PC-3 (cell line): ENCODE measurements at regions not wholly inside any gene's neighbourhood (a gene's known extent, or its start where the extent isn't known, plus 50 kb on each side); places are given as distances from the start of the nearest gene placed in this dataset.

Experiments used
- ATAC-seq: fragments of 200-7000 bp; cut with Tn5 transposase; 2 replicates; pipeline ENCODE4 v1.9.1; 2020; ENCODE audit warnings: mild to moderate bottlenecking, moderate library complexity
- BruUV-seq: library from RNA; stranded (reverse); fragments of 400-500 nt; replicated peaks from 2 replicates; lab custom pipeline; 2021; lab: Mats Ljungman, UMichigan
- CTCF ChIA-PET: fragments of 300-600 bp; sonication (Branson Sonifier 250); formaldehyde crosslinking; loops from one replicate; lab custom pipeline; 2022; ENCODE audit warnings: antibody characterized with exemption; lab: Charles Lee
- POLR2A ChIA-PET: fragments of 300-600 bp; sonication (Branson Sonifier 250); formaldehyde crosslinking; loops from one replicate; lab custom pipeline; 2022; ENCODE audit warnings: antibody characterized with exemption; ENCODE audit not compliant: unreplicated experiment; lab: Charles Lee
- DNase-seq: peaks from one replicate; pipeline ENCODE4 v3.0.0-alpha.2; 2015
- H2AFZ ChIP-seq: fragments of 300-600 bp; sonication (generic); 2 replicates; pipeline ENCODE4 v1.6.0; 2016; ENCODE audit warnings: antibody characterized with exemption, low read length
- H3F3A ChIP-seq: fragments of 300-600 bp; sonication (generic); one replicate; pipeline ENCODE4 v1.6.0; 2017; ENCODE audit warnings: antibody characterized with exemption, low read length, control low read depth, mild to moderate bottlenecking; ENCODE audit not compliant: unreplicated experiment
- H3K27ac ChIP-seq: fragments of 300-600 bp; sonication (generic); 2 replicates; pipeline ENCODE4 v1.5.1; 2016; ENCODE audit warnings: mild to moderate bottlenecking, low read length
- H3K27me3 ChIP-seq: fragments of 300-600 bp; sonication (generic); 2 replicates; pipeline ENCODE4 v1.6.1; 2016; ENCODE audit warnings: low read length, mixed read lengths
- H3K36me3 ChIP-seq: fragments of 300-600 bp; sonication (generic); 2 replicates; pipeline ENCODE4 v1.6.1; 2016; ENCODE audit warnings: low read depth, mixed run types, low read length, mixed read lengths
- H3K4me1 ChIP-seq: fragments of 300-600 bp; sonication (generic); 2 replicates; pipeline ENCODE4 v1.5.1; 2016; ENCODE audit warnings: low read length; ENCODE audit not compliant: insufficient read depth
- H3K4me2 ChIP-seq: fragments of 300-600 bp; sonication (generic); 2 replicates; pipeline ENCODE4 v1.6.0; 2016; ENCODE audit warnings: low read length
- H3K4me3 ChIP-seq: fragments of 300-600 bp; sonication (generic); 2 replicates; pipeline ENCODE4 v1.5.1; 2016; ENCODE audit warnings: mild to moderate bottlenecking, low read length, mixed read lengths
- H3K79me2 ChIP-seq: fragments of 300-600 bp; sonication (generic); 2 replicates; pipeline ENCODE4 v1.6.1; 2017; ENCODE audit warnings: low read length, mixed read lengths
- H3K9ac ChIP-seq: fragments of 300-600 bp; sonication (generic); 2 replicates; pipeline ENCODE4 v1.6.0; 2016; ENCODE audit warnings: mild to moderate bottlenecking, low read length
- H3K9me2 ChIP-seq: fragments of 300-600 bp; sonication (generic); replicated peaks from 2 replicates; pipeline ENCODE4 v1.6.1; 2016; ENCODE audit warnings: mixed run types, low read length, mixed read lengths
- H3K9me3 ChIP-seq: fragments of 300-600 bp; sonication (generic); 2 replicates; pipeline ENCODE4 v1.6.1; 2016; ENCODE audit warnings: low read length, mixed read lengths
- H4K20me1 ChIP-seq: fragments of 300-600 bp; sonication (generic); 2 replicates; pipeline ENCODE4 v1.6.1; 2016; ENCODE audit warnings: low read length, mixed read lengths
- EZH2 ChIP-seq: fragments of 300-600 bp; sonication (generic); IDR thresholded peaks from one replicate; pipeline ENCODE4 v1.6.1; 2017; ENCODE audit warnings: antibody characterized with exemption, mild to moderate bottlenecking, low read length; ENCODE audit not compliant: unreplicated experiment
- EZH2phosphoT487 ChIP-seq: fragments of 300-600 bp; sonication (generic); IDR thresholded peaks from 2 replicates; pipeline ENCODE4 v1.6.1; 2018; ENCODE audit warnings: mild to moderate bottlenecking, antibody characterized with exemption, low read length, borderline replicate concordance
- intact Hi-C: fragments of 100-400 bp; cut with micrococcal nuclease; formaldehyde crosslinking; loops from 2 replicates; pipeline ENCODE4 v1.9.0; 2023
- TF ChIP-seq, protein P1 (sequence below): fragments of 300-600 bp; sonication (generic); conservative IDR thresholded peaks from 2 replicates; pipeline ENCODE4 v1.5.1; 2017; ENCODE audit warnings: antibody characterized with exemption, low read depth, mild to moderate bottlenecking, low read length

DNA sequence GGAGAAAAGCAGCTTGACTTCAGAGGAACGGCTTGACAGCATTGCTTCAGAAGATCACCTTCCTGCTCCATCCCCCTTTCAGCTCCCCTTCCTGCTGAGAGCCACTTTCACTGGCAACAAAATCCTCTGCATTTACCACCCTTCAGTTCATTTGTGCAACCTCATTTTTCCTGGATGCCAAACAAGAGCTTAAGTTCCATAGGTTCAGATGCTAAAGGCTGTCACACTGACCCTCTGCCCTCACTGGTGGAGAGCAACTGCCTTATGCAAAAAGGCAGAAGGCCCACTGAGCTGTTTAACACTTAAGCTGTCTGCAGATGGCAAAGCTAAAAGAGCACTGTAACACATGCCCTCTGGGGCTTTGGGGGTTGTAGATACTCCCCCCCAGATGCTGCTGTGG is 131.2 kb upstream of the SPACA1 start:
- ATAC-seq, result no peak
- Histone ChIP-seq H3K4me2 (no peak overlapping the region), H3F3A (no peaks in the 10 kb centered on the region), H4K20me1 (no peaks in the 10 kb centered on the region), H3K27ac (no peak overlapping the region), H3K9ac (no peak overlapping the region), H2AFZ (no peak overlapping the region), H3K27me3 (peaks cover 3% of the 10 kb centered on the region; the same call in 1 of the 2 replicates), H3K36me3 (no peaks in the 10 kb centered on the region), H3K9me2 (no peaks in the 10 kb centered on the region), H3K9me3 (no peaks in the 10 kb centered on the region), H3K4me1 (no peaks in the 10 kb centered on the region), H3K4me3 (no peak overlapping the region), H3K79me2 (no peaks in the 10 kb centered on the region)
- ChIA-PET POLR2A (no interaction called here), CTCF (no interaction called here)
- no TSS peak for BruUV-seq
- intact Hi-C loops, result no loop called here
- TF ChIP-seq EZH2phosphoT487 (no peak), EZH2 (no peak)
- TF ChIP-seq, protein P1, sequence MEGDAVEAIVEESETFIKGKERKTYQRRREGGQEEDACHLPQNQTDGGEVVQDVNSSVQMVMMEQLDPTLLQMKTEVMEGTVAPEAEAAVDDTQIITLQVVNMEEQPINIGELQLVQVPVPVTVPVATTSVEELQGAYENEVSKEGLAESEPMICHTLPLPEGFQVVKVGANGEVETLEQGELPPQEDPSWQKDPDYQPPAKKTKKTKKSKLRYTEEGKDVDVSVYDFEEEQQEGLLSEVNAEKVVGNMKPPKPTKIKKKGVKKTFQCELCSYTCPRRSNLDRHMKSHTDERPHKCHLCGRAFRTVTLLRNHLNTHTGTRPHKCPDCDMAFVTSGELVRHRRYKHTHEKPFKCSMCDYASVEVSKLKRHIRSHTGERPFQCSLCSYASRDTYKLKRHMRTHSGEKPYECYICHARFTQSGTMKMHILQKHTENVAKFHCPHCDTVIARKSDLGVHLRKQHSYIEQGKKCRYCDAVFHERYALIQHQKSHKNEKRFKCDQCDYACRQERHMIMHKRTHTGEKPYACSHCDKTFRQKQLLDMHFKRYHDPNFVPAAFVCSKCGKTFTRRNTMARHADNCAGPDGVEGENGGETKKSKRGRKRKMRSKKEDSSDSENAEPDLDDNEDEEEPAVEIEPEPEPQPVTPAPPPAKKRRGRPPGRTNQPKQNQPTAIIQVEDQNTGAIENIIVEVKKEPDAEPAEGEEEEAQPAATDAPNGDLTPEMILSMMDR, result no peak
- no peak for DNase-seq

DNA sequence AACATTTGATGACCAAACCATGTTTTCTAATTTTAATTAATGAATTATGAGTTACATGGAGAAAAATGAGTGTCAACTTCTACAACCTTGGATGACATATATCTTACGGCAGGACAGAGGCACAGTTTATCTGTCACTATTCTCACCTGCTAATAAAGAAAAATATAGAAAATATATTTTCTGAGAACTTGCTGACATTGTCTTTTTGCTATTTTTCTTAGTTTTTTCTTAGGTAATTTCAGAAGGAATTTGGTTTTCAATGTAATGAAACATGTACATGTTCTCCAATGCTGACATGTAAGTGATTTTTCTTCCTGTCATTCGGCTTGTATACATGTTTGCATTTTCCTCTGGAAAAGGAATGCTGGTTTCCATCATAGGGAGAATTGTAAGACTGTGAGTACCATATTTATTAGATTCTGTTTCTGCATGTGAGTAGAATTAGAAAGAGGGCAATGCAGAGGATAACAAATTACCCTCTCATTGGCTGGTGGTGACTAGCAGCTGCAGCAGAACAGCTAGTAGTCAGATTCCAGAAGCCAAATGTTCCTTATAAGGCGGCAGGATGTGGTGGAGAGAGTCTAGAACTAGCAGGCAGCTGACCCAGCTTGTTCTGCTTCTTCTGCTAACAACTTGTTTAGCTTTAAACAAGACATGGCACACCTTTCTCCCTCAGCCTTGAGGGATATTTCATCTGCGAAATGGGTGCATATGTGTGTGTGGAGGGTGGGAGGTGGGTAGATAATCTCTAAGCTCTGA is 132.8 kb upstream of the SPACA1 start:
- no peak overlapping the region for H2AFZ ChIP-seq
- no peaks in the 10 kb centered on the region for H3F3A ChIP-seq
- TF ChIP-seq, protein P1, result no peak
- TF ChIP-seq EZH2phosphoT487, result no peak
- no peak for TF ChIP-seq EZH2
- no peak overlapping the region for H3K27ac ChIP-seq
- no peaks in the 10 kb centered on the region for H3K36me3 ChIP-seq
- no peaks in the 10 kb centered on the region; the same call in 1 of the 2 replicates for H3K27me3 ChIP-seq
- no peak overlapping the region for H3K4me3 ChIP-seq
- no peaks in the 10 kb centered on the region for H3K4me1 ChIP-seq
- H3K9ac ChIP-seq, result no peak overlapping the region
- DNase-seq, result peak; percentile 3
- no peak overlapping the region for H3K4me2 ChIP-seq
- ChIA-PET POLR2A (no interaction called here), CTCF (no interaction called here)
- BruUV-seq, result no TSS peak
- intact Hi-C loops, result no loop called here
- H4K20me1 ChIP-seq, result no peaks in the 10 kb centered on the region
- H3K9me3 ChIP-seq, result no peaks in the 10 kb centered on the region
- no peak for ATAC-seq
- no peaks in the 10 kb centered on the region for H3K79me2 ChIP-seq
- no peaks in the 10 kb centered on the region for H3K9me2 ChIP-seq

DNA sequence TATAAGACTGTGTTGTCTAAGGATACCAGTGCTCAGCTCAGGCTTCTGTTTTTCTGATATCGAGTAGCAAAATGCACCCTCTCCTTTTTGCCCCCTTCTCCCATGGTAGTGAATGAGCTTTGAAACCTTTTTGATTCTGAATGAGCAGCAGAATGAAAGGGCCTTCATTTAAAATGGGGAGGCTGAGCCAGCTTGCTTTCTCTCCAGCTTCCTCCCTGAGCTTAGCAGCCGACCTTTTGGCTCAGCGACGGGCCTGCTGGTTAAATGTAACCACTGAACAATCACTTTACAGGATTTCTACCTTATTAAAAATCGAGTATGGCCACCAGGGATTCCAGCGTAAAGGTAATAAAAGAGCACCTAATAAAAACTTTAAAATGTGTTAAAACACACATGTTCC is 133.7 kb upstream of the SPACA1 start:
- Histone ChIP-seq H3K9me3 (no peaks in the 10 kb centered on the region), H3K4me2 (no peak overlapping the region), H3K4me3 (no peak overlapping the region), H2AFZ (no peak overlapping the region), H3K4me1 (no peaks in the 10 kb centered on the region), H3K36me3 (no peaks in the 10 kb centered on the region), H3K79me2 (no peaks in the 10 kb centered on the region), H4K20me1 (no peaks in the 10 kb centered on the region), H3K9ac (no peak overlapping the region), H3K9me2 (no peaks in the 10 kb centered on the region), H3F3A (no peaks in the 10 kb centered on the region), H3K27me3 (peaks cover 3% of the 10 kb centered on the region; the same call in 1 of the 2 replicates), H3K27ac (no peak overlapping the region)
- CTCF ChIA-PET, result no interaction called here
- intact Hi-C loops, result no loop called here
- no peak for TF ChIP-seq EZH2
- TF ChIP-seq, protein P1, result no peak
- no peak for TF ChIP-seq EZH2phosphoT487
- DNase-seq (no peak), ATAC-seq (no peak)
- no TSS peak for BruUV-seq
- POLR2A ChIA-PET, result no interaction called here
